DMS53 treated with DMSO at 0.1 percent for 48 hours (cell line): ENCODE measurements at regions not wholly inside any gene's neighbourhood (a gene's known extent, or its start where the extent isn't known, plus 50 kb on each side); places are given as distances from the start of the nearest gene placed in this dataset.

Experiments used
- DNase-seq: peaks from one replicate; lab custom pipeline; 2025; ENCODE audit not compliant: unreplicated experiment; lab: John Stamatoyannopoulos, UW

GRCh38 chr14:26206640-26207039 lies 391.2 kb downstream of the NOVA1 start:
- DNase-seq, result no peak

- peak; percentile 33 for DNase-seq
Observed at GRCh38 chr14:26204728-26205479, 392.9 kb downstream of the NOVA1 start.

- DNase-seq, result peak; percentile 8
Observed at GRCh38 chr14:26204366-26204727, 393.5 kb downstream of the NOVA1 start.

GRCh38 chr14:26200687-26201086 lies 397.1 kb downstream of the NOVA1 start:
- DNase-seq, result no peak

- no peak for DNase-seq
Observed at GRCh38 chr14:26199590-26200370, 398.1 kb downstream of the NOVA1 start.

GRCh38 chr14:26199096-26199495 lies 398.7 kb downstream of the NOVA1 start:
- no peak for DNase-seq

- no peak for DNase-seq
Observed at GRCh38 chr14:26194816-26195215, 403.0 kb downstream of the NOVA1 start.

- DNase-seq, result no peak
Observed at GRCh38 chr14:26191671-26192070, 406.2 kb downstream of the NOVA1 start.

GRCh38 chr14:26191123-26191522 lies 406.7 kb downstream of the NOVA1 start:
- DNase-seq, result no peak

GRCh38 chr14:26190646-26191045 lies 407.2 kb downstream of the NOVA1 start:
- peak; percentile 12 for DNase-seq

GRCh38 chr14:26187996-26188620 lies 409.7 kb downstream of the NOVA1 start:
- no peak for DNase-seq

- no peak for DNase-seq
Observed at GRCh38 chr14:26180221-26180620, 417.6 kb downstream of the NOVA1 start.

GRCh38 chr14:26175658-26176057 lies 422.2 kb downstream of the NOVA1 start:
- no peak for DNase-seq

GRCh38 chr14:26174395-26174794 lies 423.4 kb downstream of the NOVA1 start:
- no peak for DNase-seq

- no peak for DNase-seq
Observed at GRCh38 chr14:26173581-26174110, 424.2 kb downstream of the NOVA1 start.

- DNase-seq, result no peak
Observed at GRCh38 chr14:26172396-26172795, 425.4 kb downstream of the NOVA1 start.

GRCh38 chr14:26170885-26171284 lies 426.9 kb downstream of the NOVA1 start:
- no peak for DNase-seq

GRCh38 chr14:26163761-26164160 lies 434.1 kb downstream of the NOVA1 start:
- peak; percentile 29 for DNase-seq

GRCh38 chr14:26157517-26157916 lies 440.3 kb downstream of the NOVA1 start:
- no peak for DNase-seq

- no peak for DNase-seq
Observed at GRCh38 chr14:26143057-26143456, 454.8 kb downstream of the NOVA1 start.

GRCh38 chr14:26138764-26139445 lies 458.9 kb downstream of the NOVA1 start:
- DNase-seq, result peak; percentile 45
